Erythroblast (primary cell): ENCODE measurements at regions not wholly inside any gene's neighbourhood (a gene's known extent, or its start where the extent isn't known, plus 50 kb on each side); places are given as distances from the start of the nearest gene placed in this dataset.

ENCODE experiments used
- GATA1 ChIP-seq: IDR thresholded peaks from 2 replicates; pipeline ENCODE4 v1.6.1; 2011; ENCODE audit warnings: low read depth, mild to moderate bottlenecking, control low read depth, low read length, moderate library complexity
- POLR2A ChIP-seq: IDR thresholded peaks from 2 replicates; pipeline ENCODE4 v1.6.1; 2011; ENCODE audit warnings: mild to moderate bottlenecking, low read length

DNA sequence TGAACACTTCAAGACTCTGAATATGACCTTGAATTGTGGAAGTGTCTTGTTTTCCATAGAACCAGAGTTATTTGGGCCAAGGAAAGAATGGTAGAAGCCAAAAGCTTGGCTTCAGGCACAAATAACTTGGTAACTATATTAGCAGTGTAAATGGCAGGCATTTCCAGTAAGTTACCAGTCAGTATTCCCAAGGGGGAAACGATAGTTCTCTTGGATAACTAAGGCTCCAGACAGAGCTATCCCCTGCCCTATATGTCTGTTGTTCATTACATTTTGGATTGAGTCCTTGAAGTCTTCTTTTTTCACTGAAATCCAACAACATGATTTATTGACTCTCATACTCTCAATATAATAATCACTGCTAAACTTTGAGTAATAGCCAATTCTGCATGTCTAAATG, 364.1 kb downstream of the MAGEB5 start:
- TF ChIP-seq POLR2A (no peak), GATA1 (no peak)
